ENCODE measurements at regions not wholly inside any gene's neighbourhood (a gene's known extent, or its start where the extent isn't known, plus 50 kb on each side); places are given as distances from the start of the nearest gene placed in this dataset.

DNA sequence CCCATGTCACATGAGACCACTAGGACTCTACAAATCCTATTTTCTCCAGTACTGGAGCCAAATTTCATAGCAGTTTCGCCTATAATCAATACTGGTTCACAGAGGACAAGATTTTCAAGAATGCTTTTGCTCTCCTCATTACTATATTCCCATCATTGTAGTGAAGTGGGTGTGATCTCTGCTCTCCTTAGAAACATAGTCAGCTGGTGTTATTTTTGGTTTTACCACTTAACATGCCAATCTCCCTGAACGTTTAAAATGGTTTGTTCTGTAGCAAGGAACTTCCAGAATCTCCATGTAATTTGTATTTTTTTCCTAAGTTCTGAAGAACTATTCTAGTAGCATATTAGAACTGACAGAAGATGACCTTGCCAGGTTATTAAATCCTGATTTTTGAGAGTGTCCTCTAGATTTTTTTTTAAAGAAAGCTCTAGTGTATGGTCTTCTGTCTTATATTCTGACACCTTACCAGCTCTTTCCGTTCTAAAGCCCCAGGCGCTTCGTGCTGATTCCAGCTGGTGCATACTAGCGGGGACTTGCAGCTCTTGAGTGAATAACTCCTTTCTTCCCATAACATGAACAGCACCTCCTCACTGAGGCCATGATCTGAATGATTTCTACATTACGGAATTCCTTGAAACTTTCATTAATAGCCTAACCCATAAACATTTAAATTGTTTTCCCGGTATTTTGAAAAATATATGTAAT is 1372.9 kb downstream of the TECRL start:
- no peak for TF ChIP-seq POLR2A (IDR thresholded peaks at IDR 0.05)
- TF ChIP-seq, protein P1, sequence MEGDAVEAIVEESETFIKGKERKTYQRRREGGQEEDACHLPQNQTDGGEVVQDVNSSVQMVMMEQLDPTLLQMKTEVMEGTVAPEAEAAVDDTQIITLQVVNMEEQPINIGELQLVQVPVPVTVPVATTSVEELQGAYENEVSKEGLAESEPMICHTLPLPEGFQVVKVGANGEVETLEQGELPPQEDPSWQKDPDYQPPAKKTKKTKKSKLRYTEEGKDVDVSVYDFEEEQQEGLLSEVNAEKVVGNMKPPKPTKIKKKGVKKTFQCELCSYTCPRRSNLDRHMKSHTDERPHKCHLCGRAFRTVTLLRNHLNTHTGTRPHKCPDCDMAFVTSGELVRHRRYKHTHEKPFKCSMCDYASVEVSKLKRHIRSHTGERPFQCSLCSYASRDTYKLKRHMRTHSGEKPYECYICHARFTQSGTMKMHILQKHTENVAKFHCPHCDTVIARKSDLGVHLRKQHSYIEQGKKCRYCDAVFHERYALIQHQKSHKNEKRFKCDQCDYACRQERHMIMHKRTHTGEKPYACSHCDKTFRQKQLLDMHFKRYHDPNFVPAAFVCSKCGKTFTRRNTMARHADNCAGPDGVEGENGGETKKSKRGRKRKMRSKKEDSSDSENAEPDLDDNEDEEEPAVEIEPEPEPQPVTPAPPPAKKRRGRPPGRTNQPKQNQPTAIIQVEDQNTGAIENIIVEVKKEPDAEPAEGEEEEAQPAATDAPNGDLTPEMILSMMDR (IDR thresholded peaks at IDR 0.05), result no peak

All from Peyer's patch (tissue), 4 donors.